Esophagus squamous epithelium (tissue), 5 donors: ENCODE measurements at regions not wholly inside any gene's neighbourhood (a gene's known extent, or its start where the extent isn't known, plus 50 kb on each side); places are given as distances from the start of the nearest gene placed in this dataset.

Experiments
- DNase-seq: peaks from one replicate; lab custom pipeline; 2025; lab: John Stamatoyannopoulos, UW
- H3K27ac ChIP-seq, 4 donors: fragments of 200-600 bp; sonication (generic); one replicate each; pipeline ENCODE4 v1.5.1; 2016 to 2019; ENCODE audit warnings: mild to moderate bottlenecking in 1 of 4
- H3K27me3 ChIP-seq, 4 donors: fragments of 200-600 bp; sonication (generic); 1 replicate in 3 of 4; 2 replicates in 1 of 4; pipeline versions ENCODE4 v1.5.1 to v1.6.0; 2017 to 2021; ENCODE audit warnings: antibody characterized with exemption in 1 of 4
- H3K36me3 ChIP-seq, 3 donors: fragments of 200-600 bp; sonication (generic); one replicate each; pipeline ENCODE4 v1.5.1; 2016 to 2019
- H3K4me1 ChIP-seq, 3 donors: fragments of 200-600 bp; sonication (generic); one replicate each; pipeline ENCODE4 v1.5.1; 2017 to 2019
- H3K4me3 ChIP-seq, 4 donors: fragments of 200-600 bp; sonication (generic); 1 replicate in 3 of 4; 2 replicates in 1 of 4; pipeline ENCODE4 v1.5.1; 2016 to 2019; ENCODE audit warnings: mild to moderate bottlenecking in 2 of 4, moderate library complexity in 1 of 4
- H3K9me3 ChIP-seq, 3 donors: fragments of 200-600 bp; sonication (generic); one replicate each; pipeline ENCODE4 v1.5.1; 2016 to 2019
- CTCF ChIP-seq, 6 experiments: fragments of 450-650 bp in 4 of 6; fragments of 200-600 bp in 2 of 6; sonication (generic) in 2 of 6; IDR thresholded peaks; one replicate each; pipeline ENCODE4 v1.5.1; 2016 to 2019; ENCODE audit warnings: antibody characterized with exemption in 6 of 6, mild to moderate bottlenecking in 4 of 6, moderate library complexity in 4 of 6
- POLR2A ChIP-seq, 4 donors: fragments of 450-650 bp; IDR thresholded peaks; one replicate each; pipeline ENCODE4 v1.6.1; 2017; ENCODE audit warnings: antibody characterized with exemption in 4 of 4, mild to moderate bottlenecking in 4 of 4, moderate library complexity in 3 of 4
- WGBS, 2 donors: methylation state at CpG; one replicate each; pipeline ENCODE4 v1.1.5; 2018; 5-methylcytosine and 5-hydroxymethylcytosine counted together
- intact Hi-C: fragments of 100-400 bp; cut with DNase I; formaldehyde crosslinking; loops from one replicate; pipeline ENCODE4 v1.15.0; 2022
- donor health status: DM: yes; HTN: yes; CAD: no.

- 36 to 45% methylated on average over 3 to 4 of the region's 6 CpGs for WGBS, 2 donors
Observed at GRCh38 chr10:131478377-131478989, 167.0 kb upstream of the TCERG1L start.

GRCh38 chr10:131480066-131480465 lies 168.5 kb upstream of the TCERG1L start:
- WGBS, 2 donors: 43 to 53% methylated on average over 3 of the region's 3 CpGs
- H3K27ac ChIP-seq: no peak overlapping the region
- no peaks in the 10 kb centered on the region for H3K9me3 ChIP-seq
- no peaks in the 10 kb centered on the region for H3K4me1 ChIP-seq
- intact Hi-C loops: no loop called here
- TF ChIP-seq CTCF (IDR thresholded peaks at IDR 0.05): no peak
- TF ChIP-seq POLR2A (IDR thresholded peaks at IDR 0.05): no peak
- H3K36me3 ChIP-seq: no peaks in the 10 kb centered on the region
- H3K27me3 ChIP-seq: peaks cover 0 to 35% (median 0%) of the 10 kb centered on the region in 4 donors
- DNase-seq: no peak
- no peak overlapping the region for H3K4me3 ChIP-seq

More at GRCh38 chr10:131478377-131478989, 167.0 kb upstream of the TCERG1L start:
- Histone ChIP-seq H3K27me3 (peaks cover 0 to 47% (median 0%) of the 10 kb centered on the region in 4 donors), H3K4me3 (no peak overlapping the region), H3K9me3 (no peaks in the 10 kb centered on the region), H3K27ac (no peak overlapping the region), H3K4me1 (no peaks in the 10 kb centered on the region), H3K36me3 (no peaks in the 10 kb centered on the region)
- DNase-seq: no peak
- TF ChIP-seq CTCF (IDR thresholded peaks at IDR 0.05): no peak
- no peak for TF ChIP-seq POLR2A (IDR thresholded peaks at IDR 0.05)
- intact Hi-C loops: no loop called here

DNA sequence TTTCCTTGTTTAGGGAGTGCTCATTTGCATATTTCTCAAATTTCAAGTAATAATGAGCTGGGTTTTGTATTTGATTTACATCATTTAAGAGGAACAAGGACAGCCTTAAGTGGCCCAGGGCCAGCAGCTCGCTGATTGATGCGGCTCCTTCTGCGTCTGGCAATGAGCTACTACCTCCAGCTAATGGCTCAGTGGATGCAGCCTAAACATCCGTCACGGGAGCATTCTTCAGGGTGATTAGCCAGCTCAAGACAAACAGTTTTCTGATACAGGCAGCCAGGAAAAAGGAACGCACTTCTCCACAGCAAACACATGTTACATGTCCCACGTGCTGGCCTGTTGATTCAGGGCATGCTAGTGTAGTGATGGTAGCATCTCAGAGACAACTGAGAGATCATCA lies 169.3 kb upstream of the TCERG1L start:
- no peak for DNase-seq
- TF ChIP-seq POLR2A (IDR thresholded peaks at IDR 0.05): no peak
- TF ChIP-seq CTCF (IDR thresholded peaks at IDR 0.05): no peak
- intact Hi-C loops: no loop called here
- 23% methylated on average over 7 of the region's 7 CpGs for WGBS, 2 donors
- Histone ChIP-seq H3K4me3 (no peak overlapping the region), H3K27ac (no peak overlapping the region), H3K9me3 (no peaks in the 10 kb centered on the region), H3K36me3 (no peaks in the 10 kb centered on the region), H3K4me1 (no peaks in the 10 kb centered on the region), H3K27me3 (peaks cover 0 to 35% (median 0%) of the 10 kb centered on the region in 4 donors)

DNA sequence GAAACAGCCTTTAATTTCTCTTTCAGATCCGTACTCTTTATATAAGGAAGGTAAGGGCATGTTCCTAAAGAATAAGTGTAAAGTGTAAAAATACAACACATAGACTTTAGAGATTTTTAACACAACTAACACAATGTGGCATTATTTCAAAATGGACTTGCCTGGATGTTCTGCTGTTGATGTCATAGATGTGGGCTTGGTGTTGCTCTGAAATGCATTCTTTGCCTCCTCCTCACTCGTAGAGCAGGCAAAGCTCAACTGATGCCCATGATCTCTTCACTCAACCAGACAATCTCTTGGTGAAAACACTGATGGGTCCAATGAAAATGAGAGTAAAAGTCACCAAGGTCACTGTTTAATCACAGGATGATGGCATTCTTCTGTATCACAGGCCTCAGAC lies 174.2 kb upstream of the TCERG1L start:
- H3K27ac ChIP-seq: no peak overlapping the region
- intact Hi-C loops: no loop called here
- WGBS, 2 donors: 43 to 63% methylated on average over 2 of the region's 2 CpGs

More for the DNA sequence above, 174.2 kb upstream of the TCERG1L start:
- DNase-seq: no peak
- Histone ChIP-seq H3K4me1 (no peaks in the 10 kb centered on the region), H3K27me3 (peaks cover 0 to 5% (median 0%) of the 10 kb centered on the region in 4 donors), H3K4me3 (no peak overlapping the region), H3K9me3 (no peaks in the 10 kb centered on the region), H3K36me3 (no peaks in the 10 kb centered on the region)
- TF ChIP-seq CTCF (IDR thresholded peaks at IDR 0.05) (no peak), POLR2A (IDR thresholded peaks at IDR 0.05) (no peak)
